Sigmoid colon (tissue), 4 donors: ENCODE measurements at regions not wholly inside any gene's neighbourhood (a gene's known extent, or its start where the extent isn't known, plus 50 kb on each side); places are given as distances from the start of the nearest gene placed in this dataset.

ENCODE experiments used
- EP300 ChIP-seq, 4 donors: sonication (generic); formaldehyde crosslinking; IDR thresholded peaks; one replicate each; pipeline ENCODE4 v1.6.1; 2017; ENCODE audit warnings: antibody characterized with exemption in 4 of 4
- POLR2A ChIP-seq, 2 donors: fragments of 450-650 bp; IDR thresholded peaks; one replicate each; pipeline ENCODE4 v1.6.1; 2016; ENCODE audit warnings: antibody characterized with exemption in 2 of 2, mild to moderate bottlenecking in 2 of 2, moderate library complexity in 2 of 2
- POLR2AphosphoS5 ChIP-seq, 4 donors: sonication (generic); formaldehyde crosslinking; IDR thresholded peaks; one replicate each; pipeline ENCODE4 v1.6.1; 2017; ENCODE audit warnings: antibody characterized with exemption in 4 of 4
- TF ChIP-seq, protein P1 (sequence below), 4 experiments: fragments of 450-650 bp in 3 of 4; fragments of 200-600 bp in 1 of 4; IDR thresholded peaks; one replicate each; pipeline ENCODE4 v1.5.1; 2016 to 2019; ENCODE audit warnings: antibody characterized with exemption in 4 of 4, mild to moderate bottlenecking in 3 of 4, moderate library complexity in 2 of 4

DNA sequence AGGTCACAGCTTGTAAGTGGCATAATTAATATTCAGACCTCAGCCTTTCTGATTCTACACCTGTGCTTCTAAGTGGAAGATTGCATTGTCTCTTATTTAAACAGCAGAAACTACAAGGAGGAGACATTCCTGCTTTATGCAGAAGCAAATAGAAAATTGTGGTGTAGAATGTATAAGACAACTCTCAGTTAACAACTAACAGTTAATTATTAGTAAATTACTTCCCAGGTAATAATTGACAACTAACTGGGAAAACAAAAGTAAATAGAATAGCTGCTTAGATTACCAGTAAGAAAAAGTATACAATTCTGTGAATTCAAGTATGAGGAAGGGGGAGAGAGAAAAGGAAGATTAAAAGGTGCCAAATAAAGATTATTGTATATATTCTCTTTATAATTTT lies 1210.5 kb upstream of the GYPC start:
- TF ChIP-seq POLR2A (IDR thresholded peaks at IDR 0.05) (no peak), EP300 (IDR thresholded peaks at IDR 0.05) (no peak), POLR2AphosphoS5 (IDR thresholded peaks at IDR 0.05) (no peak)
- TF ChIP-seq, protein P1, sequence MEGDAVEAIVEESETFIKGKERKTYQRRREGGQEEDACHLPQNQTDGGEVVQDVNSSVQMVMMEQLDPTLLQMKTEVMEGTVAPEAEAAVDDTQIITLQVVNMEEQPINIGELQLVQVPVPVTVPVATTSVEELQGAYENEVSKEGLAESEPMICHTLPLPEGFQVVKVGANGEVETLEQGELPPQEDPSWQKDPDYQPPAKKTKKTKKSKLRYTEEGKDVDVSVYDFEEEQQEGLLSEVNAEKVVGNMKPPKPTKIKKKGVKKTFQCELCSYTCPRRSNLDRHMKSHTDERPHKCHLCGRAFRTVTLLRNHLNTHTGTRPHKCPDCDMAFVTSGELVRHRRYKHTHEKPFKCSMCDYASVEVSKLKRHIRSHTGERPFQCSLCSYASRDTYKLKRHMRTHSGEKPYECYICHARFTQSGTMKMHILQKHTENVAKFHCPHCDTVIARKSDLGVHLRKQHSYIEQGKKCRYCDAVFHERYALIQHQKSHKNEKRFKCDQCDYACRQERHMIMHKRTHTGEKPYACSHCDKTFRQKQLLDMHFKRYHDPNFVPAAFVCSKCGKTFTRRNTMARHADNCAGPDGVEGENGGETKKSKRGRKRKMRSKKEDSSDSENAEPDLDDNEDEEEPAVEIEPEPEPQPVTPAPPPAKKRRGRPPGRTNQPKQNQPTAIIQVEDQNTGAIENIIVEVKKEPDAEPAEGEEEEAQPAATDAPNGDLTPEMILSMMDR (IDR thresholded peaks at IDR 0.05) = no peak
